MM.1S (cell line): ENCODE measurements at regions not wholly inside any gene's neighbourhood (a gene's known extent, or its start where the extent isn't known, plus 50 kb on each side); places are given as distances from the start of the nearest gene placed in this dataset.

Experiments
- DNase-seq: peaks from one replicate; pipeline ENCODE4 v3.0.0-alpha.2; 2015
- H2AFZ ChIP-seq: fragments of 300-600 bp; sonication (generic); 2 replicates; pipeline ENCODE4 v1.6.0; 2016; ENCODE audit warnings: antibody characterized with exemption, low read length
- H3F3A ChIP-seq: fragments of 300-600 bp; sonication (generic); 2 replicates; pipeline ENCODE4 v1.6.1; 2016; ENCODE audit warnings: mild to moderate bottlenecking, antibody characterized with exemption, low read length, moderate library complexity, mixed read lengths; ENCODE audit not compliant: insufficient read depth
- H3K27ac ChIP-seq: fragments of 300-600 bp; sonication (generic); 2 replicates; pipeline ENCODE4 v1.5.1; 2016; ENCODE audit warnings: mild to moderate bottlenecking, low read length
- H3K27me3 ChIP-seq: fragments of 300-600 bp; sonication (generic); replicated peaks from 2 replicates; pipeline ENCODE4 v1.6.0; 2016; ENCODE audit warnings: low read length; ENCODE audit not compliant: insufficient read depth
- H3K36me3 ChIP-seq: fragments of 300-600 bp; sonication (generic); replicated peaks from 2 replicates; pipeline ENCODE4 v1.6.1; 2016; ENCODE audit warnings: mild to moderate bottlenecking, low read length, mixed read lengths; ENCODE audit not compliant: insufficient read depth
- H3K4me1 ChIP-seq: fragments of 300-600 bp; sonication (generic); 2 replicates; pipeline ENCODE4 v1.6.1; 2016; ENCODE audit warnings: low read length, mixed read lengths
- H3K4me2 ChIP-seq: fragments of 300-600 bp; sonication (generic); 2 replicates; pipeline ENCODE4 v1.6.0; 2016; ENCODE audit warnings: low read depth, low read length
- H3K4me3 ChIP-seq: fragments of 300-600 bp; sonication (generic); 2 replicates; pipeline ENCODE4 v1.5.1; 2016; ENCODE audit warnings: low read length, mixed read lengths
- H3K79me2 ChIP-seq: fragments of 300-600 bp; sonication (generic); 2 replicates; pipeline ENCODE4 v1.6.1; 2016; ENCODE audit warnings: mixed run types, low read length, mixed read lengths
- H3K9ac ChIP-seq: fragments of 300-600 bp; sonication (generic); 2 replicates; pipeline ENCODE4 v1.6.1; 2016; ENCODE audit warnings: low read length, mixed read lengths
- H3K9me2 ChIP-seq: fragments of 300-600 bp; sonication (generic); replicated peaks from 2 replicates; pipeline ENCODE4 v1.6.1; 2016; ENCODE audit warnings: mild to moderate bottlenecking, low read length, mixed read lengths; ENCODE audit not compliant: insufficient read depth
- H3K9me3 ChIP-seq: fragments of 300-600 bp; sonication (generic); replicated peaks from 2 replicates; pipeline ENCODE4 v1.6.1; 2016; ENCODE audit warnings: mild to moderate bottlenecking, low read length, mixed read lengths; ENCODE audit not compliant: insufficient read depth
- H4K20me1 ChIP-seq: fragments of 300-600 bp; sonication (generic); 2 replicates; pipeline ENCODE4 v1.6.1; 2016; ENCODE audit warnings: mild to moderate bottlenecking, low read length, moderate library complexity, mixed read lengths; ENCODE audit not compliant: insufficient read depth
- EZH2 ChIP-seq: fragments of 300-600 bp; sonication (generic); optimal IDR thresholded peaks from 2 replicates; pipeline ENCODE3; 2017; ENCODE audit warnings: low read depth, mild to moderate bottlenecking, antibody characterized with exemption, low read length, mixed read lengths
- EZH2phosphoT487 ChIP-seq: fragments of 300-600 bp; sonication (generic); IDR thresholded peaks from 2 replicates; pipeline ENCODE4 v1.6.1; 2018; ENCODE audit warnings: antibody characterized with exemption, low read length
- TF ChIP-seq, protein P1 (sequence below): fragments of 300-600 bp; sonication (generic); IDR thresholded peaks from 2 replicates; pipeline ENCODE4 v1.5.1; 2016; ENCODE audit warnings: antibody characterized with exemption, low read length, mixed read lengths

DNA sequence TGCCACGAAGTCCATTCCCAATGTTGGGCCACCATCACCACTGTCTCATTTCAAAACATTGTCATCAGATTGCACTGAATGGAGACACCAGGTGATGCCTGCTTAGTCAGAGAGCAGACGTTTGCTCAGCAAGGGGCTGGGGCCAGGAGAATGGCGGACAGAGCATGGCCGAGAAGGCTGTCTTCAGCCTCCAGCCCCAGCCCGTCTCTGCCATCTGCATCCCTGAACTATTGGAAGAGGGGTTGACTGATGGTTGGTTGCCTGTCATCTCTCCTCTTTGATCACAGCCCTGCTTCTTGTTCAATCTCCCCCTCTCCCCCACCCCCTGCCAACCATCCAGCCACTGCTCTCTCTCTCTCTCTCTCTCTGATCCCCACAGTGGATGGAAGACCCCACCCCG is 140.9 kb downstream of the SHOX start:
- no peaks in the 10 kb centered on the region for H3K9me2 ChIP-seq
- no peak overlapping the region for H3K27ac ChIP-seq
- H3K36me3 ChIP-seq, result no peaks in the 10 kb centered on the region
- H3F3A ChIP-seq, result no peaks in the 10 kb centered on the region
- no peaks in the 10 kb centered on the region for H4K20me1 ChIP-seq
- DNase-seq, result no peak
- no peaks in the 10 kb centered on the region for H3K27me3 ChIP-seq
- TF ChIP-seq, protein P1, sequence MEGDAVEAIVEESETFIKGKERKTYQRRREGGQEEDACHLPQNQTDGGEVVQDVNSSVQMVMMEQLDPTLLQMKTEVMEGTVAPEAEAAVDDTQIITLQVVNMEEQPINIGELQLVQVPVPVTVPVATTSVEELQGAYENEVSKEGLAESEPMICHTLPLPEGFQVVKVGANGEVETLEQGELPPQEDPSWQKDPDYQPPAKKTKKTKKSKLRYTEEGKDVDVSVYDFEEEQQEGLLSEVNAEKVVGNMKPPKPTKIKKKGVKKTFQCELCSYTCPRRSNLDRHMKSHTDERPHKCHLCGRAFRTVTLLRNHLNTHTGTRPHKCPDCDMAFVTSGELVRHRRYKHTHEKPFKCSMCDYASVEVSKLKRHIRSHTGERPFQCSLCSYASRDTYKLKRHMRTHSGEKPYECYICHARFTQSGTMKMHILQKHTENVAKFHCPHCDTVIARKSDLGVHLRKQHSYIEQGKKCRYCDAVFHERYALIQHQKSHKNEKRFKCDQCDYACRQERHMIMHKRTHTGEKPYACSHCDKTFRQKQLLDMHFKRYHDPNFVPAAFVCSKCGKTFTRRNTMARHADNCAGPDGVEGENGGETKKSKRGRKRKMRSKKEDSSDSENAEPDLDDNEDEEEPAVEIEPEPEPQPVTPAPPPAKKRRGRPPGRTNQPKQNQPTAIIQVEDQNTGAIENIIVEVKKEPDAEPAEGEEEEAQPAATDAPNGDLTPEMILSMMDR, result no peak
- TF ChIP-seq EZH2phosphoT487 (no peak), EZH2 (no peak)
- no peak overlapping the region for H2AFZ ChIP-seq
- no peaks in the 10 kb centered on the region for H3K79me2 ChIP-seq
- H3K4me1 ChIP-seq, result no peaks in the 10 kb centered on the region
- H3K9me3 ChIP-seq, result no peaks in the 10 kb centered on the region
- no peak overlapping the region for H3K4me2 ChIP-seq
- H3K4me3 ChIP-seq, result no peak overlapping the region
- H3K9ac ChIP-seq, result no peak overlapping the region

DNA sequence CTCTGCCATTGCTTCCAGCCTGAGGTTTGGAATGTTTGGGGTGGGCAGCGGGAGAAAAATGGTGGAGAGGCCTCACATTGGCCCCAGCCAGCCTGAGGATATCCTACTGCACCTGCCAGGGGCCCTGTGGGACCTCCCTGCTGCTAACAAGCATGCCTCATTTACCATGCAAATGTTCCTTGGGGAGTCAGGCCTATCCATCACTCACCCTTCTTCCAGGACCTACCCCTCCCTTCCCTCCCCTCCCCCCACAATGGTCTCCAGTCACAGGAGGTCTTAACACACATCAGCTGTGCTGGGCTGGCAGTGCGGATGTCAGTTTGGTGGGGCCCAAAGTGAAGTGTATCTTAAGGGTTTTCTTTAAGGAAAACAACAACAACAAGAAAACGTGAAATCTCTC is 139.2 kb downstream of the SHOX start:
- Histone ChIP-seq H3K79me2 (no peaks in the 10 kb centered on the region), H3K4me2 (no peak overlapping the region), H3F3A (no peaks in the 10 kb centered on the region), H4K20me1 (no peaks in the 10 kb centered on the region), H3K27ac (no peak overlapping the region), H3K9me2 (no peaks in the 10 kb centered on the region), H3K4me1 (no peaks in the 10 kb centered on the region), H3K9me3 (no peaks in the 10 kb centered on the region), H3K36me3 (no peaks in the 10 kb centered on the region), H3K9ac (no peak overlapping the region), H2AFZ (no peak overlapping the region), H3K27me3 (no peaks in the 10 kb centered on the region), H3K4me3 (no peak overlapping the region)
- no peak for TF ChIP-seq EZH2
- TF ChIP-seq EZH2phosphoT487, result no peak
- TF ChIP-seq, protein P1, result no peak
- no peak for DNase-seq

DNA sequence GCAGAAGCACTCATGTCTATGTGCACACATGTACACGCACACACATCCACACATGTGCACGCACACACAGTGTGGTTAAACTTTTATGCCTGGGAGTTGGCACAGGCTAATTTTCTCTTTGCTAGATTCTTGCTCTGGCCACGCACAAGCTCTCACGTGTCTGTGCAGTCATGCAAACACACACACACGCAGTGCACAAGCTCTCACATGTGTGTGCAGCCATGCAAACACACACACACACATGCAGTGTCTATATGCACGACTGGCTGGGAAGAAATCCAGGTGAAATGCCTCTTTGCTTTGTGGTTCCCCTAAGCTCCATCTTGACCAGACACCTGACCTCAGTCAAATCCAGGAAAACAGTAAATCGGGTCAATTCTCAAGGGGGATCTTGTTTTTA is 138.0 kb downstream of the SHOX start:
- Histone ChIP-seq H3K27me3 (no peaks in the 10 kb centered on the region), H3K27ac (no peak overlapping the region), H3K9me3 (no peaks in the 10 kb centered on the region), H3K9ac (no peak overlapping the region), H3K4me1 (no peaks in the 10 kb centered on the region), H2AFZ (no peak overlapping the region), H3K36me3 (no peaks in the 10 kb centered on the region), H3K79me2 (no peaks in the 10 kb centered on the region), H3F3A (no peaks in the 10 kb centered on the region), H3K9me2 (no peaks in the 10 kb centered on the region), H3K4me2 (no peak overlapping the region), H3K4me3 (no peak overlapping the region), H4K20me1 (no peaks in the 10 kb centered on the region)
- no peak for DNase-seq
- TF ChIP-seq, protein P1, result no peak
- TF ChIP-seq EZH2phosphoT487 (no peak), EZH2 (no peak)
